Smooth muscle cell (in vitro differentiated cells): ENCODE measurements at regions not wholly inside any gene's neighbourhood (a gene's known extent, or its start where the extent isn't known, plus 50 kb on each side); places are given as distances from the start of the nearest gene placed in this dataset.

Experiments
- DNase-seq: peaks from one replicate; lab custom pipeline; 2025; ENCODE audit not compliant: unreplicated experiment; lab: John Stamatoyannopoulos, UW
- H2AFZ ChIP-seq: fragments of 200-600 bp; sonication (generic); 2 replicates; pipeline ENCODE4 v1.6.0; 2016; ENCODE audit warnings: antibody characterized with exemption, low read depth, mild to moderate bottlenecking
- H3F3A ChIP-seq: fragments of 200-600 bp; sonication (generic); 2 replicates; pipeline ENCODE4 v1.6.0; 2017; ENCODE audit warnings: antibody characterized with exemption, low read depth
- H3K27ac ChIP-seq: fragments of 200-600 bp; sonication (generic); 2 replicates; pipeline ENCODE4 v1.5.1; 2016; ENCODE audit warnings: low read depth, mild to moderate bottlenecking
- H3K27me3 ChIP-seq: fragments of 200-600 bp; sonication (generic); 2 replicates; pipeline ENCODE4 v1.6.1; 2016; ENCODE audit warnings: low read depth, mild to moderate bottlenecking
- H3K36me3 ChIP-seq: fragments of 200-600 bp; sonication (generic); 2 replicates; pipeline ENCODE4 v1.5.1; 2016; ENCODE audit warnings: low read depth
- H3K4me1 ChIP-seq: fragments of 200-600 bp; sonication (generic); 2 replicates; pipeline ENCODE4 v1.5.1; 2016; ENCODE audit warnings: low read depth
- H3K4me2 ChIP-seq: fragments of 200-600 bp; sonication (generic); 2 replicates; pipeline ENCODE4 v1.6.0; 2016; ENCODE audit warnings: mild to moderate bottlenecking
- H3K4me3 ChIP-seq: fragments of 200-600 bp; sonication (generic); 2 replicates; pipeline ENCODE4 v1.5.1; 2016; ENCODE audit warnings: mild to moderate bottlenecking
- H3K79me2 ChIP-seq: fragments of 200-600 bp; sonication (generic); 2 replicates; pipeline ENCODE4 v1.6.0; 2016; ENCODE audit warnings: low read depth, mild to moderate bottlenecking
- H3K9ac ChIP-seq: fragments of 200-600 bp; sonication (generic); 2 replicates; pipeline ENCODE4 v1.6.0; 2016; ENCODE audit warnings: low read depth
- H3K9me3 ChIP-seq: fragments of 200-600 bp; sonication (generic); replicated peaks from 2 replicates; pipeline ENCODE4 v1.5.1; 2016; ENCODE audit warnings: low read depth
- H4K20me1 ChIP-seq: fragments of 200-600 bp; sonication (generic); 2 replicates; pipeline ENCODE4 v1.6.0; 2016; ENCODE audit warnings: low read depth
- WGBS: methylation state at CpG from one replicate; pipeline ENCODE4 v1.1.7; 2016; ENCODE audit warnings: low lambda C conversion rate; 5-methylcytosine and 5-hydroxymethylcytosine counted together
- TF ChIP-seq, protein P1 (sequence below): fragments of 200-600 bp; sonication (generic); IDR thresholded peaks from 2 replicates; pipeline ENCODE4 v1.5.1; 2017; ENCODE audit warnings: borderline replicate concordance, mild to moderate bottlenecking, antibody characterized with exemption; ENCODE audit not compliant: insufficient read depth, poor library complexity, severe bottlenecking

- H3K36me3 ChIP-seq, result no peaks in the 10 kb centered on the region
- no peaks in the 10 kb centered on the region for H3K27me3 ChIP-seq
- H4K20me1 ChIP-seq, result no peaks in the 10 kb centered on the region
- H3K4me1 ChIP-seq, result no peaks in the 10 kb centered on the region
- H3K4me2 ChIP-seq, result peak overlapping the region; percentile 76
- no peak overlapping the region for H2AFZ ChIP-seq
- DNase-seq, result no peak
- no peak overlapping the region for H3K27ac ChIP-seq
- 87% methylated on average over 11 of the region's 11 CpGs for WGBS
- no peak overlapping the region for H3K9ac ChIP-seq
- H3K4me3 ChIP-seq, result no peak overlapping the region
- no peaks in the 10 kb centered on the region for H3K79me2 ChIP-seq
- H3K9me3 ChIP-seq, result no peaks in the 10 kb centered on the region
- TF ChIP-seq, protein P1, sequence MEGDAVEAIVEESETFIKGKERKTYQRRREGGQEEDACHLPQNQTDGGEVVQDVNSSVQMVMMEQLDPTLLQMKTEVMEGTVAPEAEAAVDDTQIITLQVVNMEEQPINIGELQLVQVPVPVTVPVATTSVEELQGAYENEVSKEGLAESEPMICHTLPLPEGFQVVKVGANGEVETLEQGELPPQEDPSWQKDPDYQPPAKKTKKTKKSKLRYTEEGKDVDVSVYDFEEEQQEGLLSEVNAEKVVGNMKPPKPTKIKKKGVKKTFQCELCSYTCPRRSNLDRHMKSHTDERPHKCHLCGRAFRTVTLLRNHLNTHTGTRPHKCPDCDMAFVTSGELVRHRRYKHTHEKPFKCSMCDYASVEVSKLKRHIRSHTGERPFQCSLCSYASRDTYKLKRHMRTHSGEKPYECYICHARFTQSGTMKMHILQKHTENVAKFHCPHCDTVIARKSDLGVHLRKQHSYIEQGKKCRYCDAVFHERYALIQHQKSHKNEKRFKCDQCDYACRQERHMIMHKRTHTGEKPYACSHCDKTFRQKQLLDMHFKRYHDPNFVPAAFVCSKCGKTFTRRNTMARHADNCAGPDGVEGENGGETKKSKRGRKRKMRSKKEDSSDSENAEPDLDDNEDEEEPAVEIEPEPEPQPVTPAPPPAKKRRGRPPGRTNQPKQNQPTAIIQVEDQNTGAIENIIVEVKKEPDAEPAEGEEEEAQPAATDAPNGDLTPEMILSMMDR, result no peak
- H3F3A ChIP-seq, result peaks cover 3% of the 10 kb centered on the region
Observed at GRCh38 chr13:27352698-27353097, 71.7 kb upstream of the GTF3A start.

GRCh38 chr13:27353166-27353583 lies 71.2 kb upstream of the GTF3A start:
- Histone ChIP-seq H3K4me1 (no peaks in the 10 kb centered on the region), H3K4me2 (peak overlapping the region; percentile 76), H2AFZ (peak overlapping the region; percentile 73), H3F3A (peaks cover 3% of the 10 kb centered on the region), H4K20me1 (no peaks in the 10 kb centered on the region), H3K79me2 (no peaks in the 10 kb centered on the region), H3K27me3 (no peaks in the 10 kb centered on the region), H3K27ac (peak overlapping the region; percentile 11), H3K9ac (no peak overlapping the region), H3K9me3 (no peaks in the 10 kb centered on the region), H3K4me3 (peak overlapping the region; percentile 24), H3K36me3 (no peaks in the 10 kb centered on the region)
- no peak for DNase-seq
- WGBS, result 41% methylated on average over 9 of the region's 9 CpGs
- TF ChIP-seq, protein P1, result no peak

- Histone ChIP-seq H3K9ac (no peak overlapping the region), H3K4me2 (peak overlapping the region; percentile 76), H3K4me1 (no peaks in the 10 kb centered on the region), H4K20me1 (no peaks in the 10 kb centered on the region), H2AFZ (no peak overlapping the region), H3K36me3 (no peaks in the 10 kb centered on the region), H3F3A (peaks cover 3% of the 10 kb centered on the region), H3K4me3 (no peak overlapping the region), H3K9me3 (no peaks in the 10 kb centered on the region), H3K27ac (peak overlapping the region; percentile 11), H3K79me2 (no peaks in the 10 kb centered on the region), H3K27me3 (no peaks in the 10 kb centered on the region)
- 75% methylated on average over 3 of the region's 3 CpGs for WGBS
- TF ChIP-seq, protein P1, result no peak
- DNase-seq, result no peak
Observed at GRCh38 chr13:27353708-27354107, 70.7 kb upstream of the GTF3A start.

GRCh38 chr13:27354379-27354778 lies 70.0 kb upstream of the GTF3A start:
- H3K4me1 ChIP-seq, result no peaks in the 10 kb centered on the region
- no peaks in the 10 kb centered on the region for H3K79me2 ChIP-seq
- no peak overlapping the region for H3K4me2 ChIP-seq
- no peak overlapping the region for H3K4me3 ChIP-seq
- 77% methylated on average over 3 of the region's 3 CpGs for WGBS
- no peaks in the 10 kb centered on the region for H4K20me1 ChIP-seq
- H2AFZ ChIP-seq, result no peak overlapping the region
- H3K27ac ChIP-seq, result no peak overlapping the region
- no peaks in the 10 kb centered on the region for H3K36me3 ChIP-seq
- H3K9ac ChIP-seq, result no peak overlapping the region
- H3K27me3 ChIP-seq, result no peaks in the 10 kb centered on the region
- TF ChIP-seq, protein P1, result no peak
- H3F3A ChIP-seq, result peaks cover 3% of the 10 kb centered on the region
- DNase-seq, result no peak
- H3K9me3 ChIP-seq, result no peaks in the 10 kb centered on the region
